ENCODE measurements at regions not wholly inside any gene's neighbourhood (a gene's known extent, or its start where the extent isn't known, plus 50 kb on each side); places are given as distances from the start of the nearest gene placed in this dataset.
"Not testable (repeated sequence)": the region's sequence is repeated elsewhere in the genome, so short reads cannot be mapped to it uniquely, and the experiment has no call there.

GRCh38 chr9:28990009-28990408 lies 1416.7 kb upstream of the C9orf72 start:
- TF ChIP-seq EP300 (IDR thresholded peaks at IDR 0.05; ENCODE audit: borderline replicate concordance in 1 of 2, control insufficient read depth in 1 of 2, low read depth in 2 of 2, low read length in 2 of 2); SMARCA5 (IDR thresholded peaks at IDR 0.05); CTCF (IDR thresholded peaks at IDR 0.05 in 2 of 3, conservative IDR thresholded peaks at IDR 0.05 in 1 of 3; ENCODE audit: control insufficient read depth in 2 of 3, extremely low read depth in 1 of 3, insufficient read depth in 1 of 3, low read depth in 3 of 3, low read length in 3 of 3); EZH2 (IDR thresholded peaks at IDR 0.05; ENCODE audit: borderline replicate concordance, control insufficient read depth, low read depth, low read length); SIN3A (IDR thresholded peaks at IDR 0.05; ENCODE audit: low read depth, low read length); ZBED1 (IDR thresholded peaks at IDR 0.05; ENCODE audit: borderline replicate concordance); PAX8 (IDR thresholded peaks at IDR 0.05); POLR2A (IDR thresholded peaks at IDR 0.05; ENCODE audit: low read depth, low read length): not testable (repeated sequence)
